Activated CD8-positive, alpha-beta T cell treated with anti-CD3 and anti-CD28 coated beads, Interleukin-2, amount 10 ng/mL, durations not matched to agents 7 days and 5 days (primary cell): ENCODE measurements at regions not wholly inside any gene's neighbourhood (a gene's known extent, or its start where the extent isn't known, plus 50 kb on each side); places are given as distances from the start of the nearest gene placed in this dataset.

Experiments used
- ATAC-seq: fragments of 150-1000 bp; cut with Tn5 transposase; one replicate; pipeline ENCODE4 v1.10.0; 2021; ENCODE audit warnings: moderate library complexity
- CTCF ChIA-PET: fragments of 350-600 bp; sonication (Branson Sonifier 250); formaldehyde crosslinking; loops from one replicate; lab custom pipeline; 2021; ENCODE audit warnings: antibody characterized with exemption; lab: Charles Lee
- POLR2A ChIA-PET: fragments of 350-600 bp; sonication (Branson Sonifier 250); formaldehyde crosslinking; loops from one replicate; lab custom pipeline; 2021; ENCODE audit warnings: antibody characterized with exemption; lab: Charles Lee
- DNase-seq: peaks from one replicate; pipeline ENCODE4 v3.0.0-alpha.2; 2020
- H3K27ac Mint-ChIP-seq: one replicate; pipeline ENCODE4 v1.8.0; 2021; ENCODE audit warnings: mild to moderate bottlenecking, mixed read lengths
- H3K27me3 Mint-ChIP-seq: one replicate; pipeline ENCODE4 v1.8.0; 2021; ENCODE audit warnings: low read depth, mixed read lengths
- H3K36me3 Mint-ChIP-seq: one replicate; pipeline ENCODE4 v1.8.0; 2021; ENCODE audit warnings: low read depth, mixed read lengths
- H3K4me1 Mint-ChIP-seq: one replicate; pipeline ENCODE4 v1.8.0; 2021; ENCODE audit warnings: low read depth, mixed read lengths
- H3K4me3 Mint-ChIP-seq: one replicate; pipeline ENCODE4 v1.8.0; 2021; ENCODE audit warnings: mild to moderate bottlenecking, mixed read lengths
- H3K9me3 Mint-ChIP-seq: one replicate; pipeline ENCODE4 v1.8.0; 2022; ENCODE audit warnings: mixed read lengths; ENCODE audit not compliant: insufficient read depth

GRCh38 chr2:9109871-9110270 lies 96.7 kb upstream of the ASAP2 start:
- Mint-ChIP-seq H3K9me3 (no peaks in the 10 kb centered on the region), H3K4me1 (no peaks in the 10 kb centered on the region), H3K36me3 (no peaks in the 10 kb centered on the region), H3K4me3 (no peak overlapping the region), H3K27ac (no peak overlapping the region), H3K27me3 (no peaks in the 10 kb centered on the region)
- no peak for DNase-seq
- ChIA-PET CTCF (no interaction called here), POLR2A (no interaction called here)
- ATAC-seq, result no peak

- H3K4me1 Mint-ChIP-seq, result no peaks in the 10 kb centered on the region
- DNase-seq (no peak), ATAC-seq (no peak)
- H3K36me3 Mint-ChIP-seq, result no peaks in the 10 kb centered on the region
- H3K4me3 Mint-ChIP-seq, result no peak overlapping the region
- H3K27me3 Mint-ChIP-seq, result no peaks in the 10 kb centered on the region
- POLR2A ChIA-PET, result no interaction called here
- H3K9me3 Mint-ChIP-seq, result no peaks in the 10 kb centered on the region
- CTCF ChIA-PET, result no interaction called here
- H3K27ac Mint-ChIP-seq, result no peak overlapping the region
Measured at GRCh38 chr2:9108210-9108967, 98.2 kb upstream of the ASAP2 start.

GRCh38 chr2:9107168-9108025 lies 99.2 kb upstream of the ASAP2 start:
- ChIA-PET POLR2A (no interaction called here), CTCF (interaction anchor here (2.0 kb wide), 1 partner anchor 33 kb away, joined by 4 read pairs; no protein-coding TSS in a partner anchor)
- no peak for DNase-seq
- Mint-ChIP-seq H3K36me3 (no peaks in the 10 kb centered on the region), H3K4me3 (no peak overlapping the region), H3K27me3 (no peaks in the 10 kb centered on the region), H3K9me3 (no peaks in the 10 kb centered on the region), H3K4me1 (no peaks in the 10 kb centered on the region), H3K27ac (no peak overlapping the region)
- ATAC-seq, result no peak

GRCh38 chr2:9106338-9107167 lies 100.1 kb upstream of the ASAP2 start:
- Mint-ChIP-seq H3K9me3 (no peaks in the 10 kb centered on the region), H3K4me3 (no peak overlapping the region), H3K4me1 (no peaks in the 10 kb centered on the region), H3K27ac (no peak overlapping the region), H3K27me3 (no peaks in the 10 kb centered on the region), H3K36me3 (no peaks in the 10 kb centered on the region)
- ChIA-PET POLR2A (no interaction called here), CTCF (interaction anchor here (2.0 kb wide), 1 partner anchor 34 kb away, joined by 4 read pairs; no protein-coding TSS in a partner anchor)
- DNase-seq (no peak), ATAC-seq (no peak)

GRCh38 chr2:9105601-9106337 lies 100.8 kb upstream of the ASAP2 start:
- no peaks in the 10 kb centered on the region for H3K4me1 Mint-ChIP-seq
- CTCF ChIA-PET, result interaction anchor here (2.0 kb wide), 1 partner anchor 35 kb away, joined by 4 read pairs; no protein-coding TSS in a partner anchor
- H3K27ac Mint-ChIP-seq, result no peak overlapping the region
- no peak for ATAC-seq
- H3K36me3 Mint-ChIP-seq, result no peaks in the 10 kb centered on the region
- H3K9me3 Mint-ChIP-seq, result no peaks in the 10 kb centered on the region
- no peak for DNase-seq
- no peaks in the 10 kb centered on the region for H3K27me3 Mint-ChIP-seq
- POLR2A ChIA-PET, result interaction anchor here (0.5 kb wide), 1 partner anchor 370 kb away, joined by 3 read pairs; no protein-coding TSS in a partner anchor
- H3K4me3 Mint-ChIP-seq, result no peak overlapping the region

GRCh38 chr2:9103663-9104277 lies 100.3 kb upstream of the MBOAT2 start:
- no peaks in the 10 kb centered on the region for H3K36me3 Mint-ChIP-seq
- ChIA-PET POLR2A (no interaction called here), CTCF (no interaction called here)
- H3K27ac Mint-ChIP-seq, result no peak overlapping the region
- H3K9me3 Mint-ChIP-seq, result no peaks in the 10 kb centered on the region
- no peak for ATAC-seq
- no peak for DNase-seq
- H3K4me3 Mint-ChIP-seq, result no peak overlapping the region
- H3K4me1 Mint-ChIP-seq, result no peaks in the 10 kb centered on the region
- H3K27me3 Mint-ChIP-seq, result peaks cover 6% of the 10 kb centered on the region

- Mint-ChIP-seq H3K36me3 (no peaks in the 10 kb centered on the region), H3K27me3 (peaks cover 6% of the 10 kb centered on the region), H3K4me3 (no peak overlapping the region), H3K9me3 (no peaks in the 10 kb centered on the region), H3K27ac (no peak overlapping the region), H3K4me1 (no peaks in the 10 kb centered on the region)
- DNase-seq (no peak), ATAC-seq (no peak)
- CTCF ChIA-PET, result no interaction called here
- POLR2A ChIA-PET, result no interaction called here
Measured at GRCh38 chr2:9102861-9103662, 99.6 kb upstream of the MBOAT2 start.

GRCh38 chr2:9101763-9102425 lies 98.4 kb upstream of the MBOAT2 start:
- H3K9me3 Mint-ChIP-seq, result no peaks in the 10 kb centered on the region
- H3K36me3 Mint-ChIP-seq, result no peaks in the 10 kb centered on the region
- H3K4me3 Mint-ChIP-seq, result no peak overlapping the region
- no peaks in the 10 kb centered on the region for H3K4me1 Mint-ChIP-seq
- POLR2A ChIA-PET, result no interaction called here
- H3K27me3 Mint-ChIP-seq, result peaks cover 6% of the 10 kb centered on the region
- CTCF ChIA-PET, result no interaction called here
- no peak for DNase-seq
- no peak for ATAC-seq
- no peak overlapping the region for H3K27ac Mint-ChIP-seq

GRCh38 chr2:9100080-9100876 lies 96.8 kb upstream of the MBOAT2 start:
- Mint-ChIP-seq H3K4me1 (no peaks in the 10 kb centered on the region), H3K4me3 (no peak overlapping the region), H3K36me3 (no peaks in the 10 kb centered on the region), H3K27me3 (peaks cover 6% of the 10 kb centered on the region), H3K27ac (no peak overlapping the region), H3K9me3 (no peaks in the 10 kb centered on the region)
- DNase-seq (no peak), ATAC-seq (no peak)
- ChIA-PET POLR2A (no interaction called here), CTCF (no interaction called here)
